ENCODE measurements at regions not wholly inside any gene's neighbourhood (a gene's known extent, or its start where the extent isn't known, plus 50 kb on each side); places are given as distances from the start of the nearest gene placed in this dataset.
A peak's percentile ranks its signal among the peaks of the same experiment; 100 is the strongest.

- no peak for DNase-seq
These were observed 58.9 kb upstream of the TRABD2B start for GRCh38 chr1:48055876-48056764.

GRCh38 chr1:48054232-48054631, 57.0 kb upstream of the TRABD2B start:
- no peak for DNase-seq

- DNase-seq: no peak
These were observed 55.7 kb upstream of the TRABD2B start for GRCh38 chr1:48052923-48053291.

- DNase-seq: no peak
These were observed 54.4 kb upstream of the TRABD2B start for GRCh38 chr1:48051466-48052126.

- DNase-seq: no peak
These were observed 52.8 kb upstream of the TRABD2B start for GRCh38 chr1:48049823-48050535.

GRCh38 chr1:48048980-48049379, 51.8 kb upstream of the TRABD2B start:
- DNase-seq: no peak

GRCh38 chr1:48048064-48048463, 50.9 kb upstream of the TRABD2B start:
- DNase-seq: peak in 18 of 56 donors; percentile 3 to 52 (median 18)

GRCh38 chr1:48047116-48047515, 49.9 kb upstream of the TRABD2B start:
- no peak for DNase-seq

Measured in nucleus accumbens (tissue), 56 donors.